ENCODE measurements at regions not wholly inside any gene's neighbourhood (a gene's known extent, or its start where the extent isn't known, plus 50 kb on each side); places are given as distances from the start of the nearest gene placed in this dataset.

DNA sequence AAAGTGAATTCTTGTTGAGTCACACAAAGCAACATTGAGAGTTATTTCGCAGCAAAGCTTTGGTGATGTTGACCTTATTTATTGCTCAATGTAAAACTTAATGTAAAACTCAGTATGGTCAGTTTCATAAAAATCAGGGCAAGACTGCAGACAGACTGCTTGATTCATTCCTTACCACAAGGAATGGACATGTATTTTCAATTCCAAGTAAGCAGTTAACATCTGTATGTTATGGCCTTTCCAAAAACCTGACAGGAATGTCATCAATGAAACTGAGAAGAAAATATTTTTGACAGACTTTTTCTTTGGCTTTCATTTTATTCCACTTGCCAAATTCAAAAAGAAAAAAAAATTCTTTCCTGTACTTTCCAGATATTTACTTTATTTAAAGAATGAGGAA lies 488.3 kb downstream of the ANKRD50 start:
- TF ChIP-seq YY1 (IDR thresholded peaks at IDR 0.05; ENCODE audit: insufficient read depth, insufficient read length) (no peak), ZNF274 (IDR thresholded peaks at IDR 0.05; ENCODE audit: low read depth, low read length) (no peak)

All from NT2/D1 (cell line).